MM.1S (cell line): ENCODE measurements at regions not wholly inside any gene's neighbourhood (a gene's known extent, or its start where the extent isn't known, plus 50 kb on each side); places are given as distances from the start of the nearest gene placed in this dataset.

Experiments
- DNase-seq: peaks from one replicate; pipeline ENCODE4 v3.0.0-alpha.2; 2015
- H2AFZ ChIP-seq: fragments of 300-600 bp; sonication (generic); 2 replicates; pipeline ENCODE4 v1.6.0; 2016; ENCODE audit warnings: antibody characterized with exemption, low read length
- H3F3A ChIP-seq: fragments of 300-600 bp; sonication (generic); 2 replicates; pipeline ENCODE4 v1.6.1; 2016; ENCODE audit warnings: mild to moderate bottlenecking, antibody characterized with exemption, low read length, moderate library complexity, mixed read lengths; ENCODE audit not compliant: insufficient read depth
- H3K27ac ChIP-seq: fragments of 300-600 bp; sonication (generic); 2 replicates; pipeline ENCODE4 v1.5.1; 2016; ENCODE audit warnings: mild to moderate bottlenecking, low read length
- H3K27me3 ChIP-seq: fragments of 300-600 bp; sonication (generic); replicated peaks from 2 replicates; pipeline ENCODE4 v1.6.0; 2016; ENCODE audit warnings: low read length; ENCODE audit not compliant: insufficient read depth
- H3K36me3 ChIP-seq: fragments of 300-600 bp; sonication (generic); replicated peaks from 2 replicates; pipeline ENCODE4 v1.6.1; 2016; ENCODE audit warnings: mild to moderate bottlenecking, low read length, mixed read lengths; ENCODE audit not compliant: insufficient read depth
- H3K4me1 ChIP-seq: fragments of 300-600 bp; sonication (generic); 2 replicates; pipeline ENCODE4 v1.6.1; 2016; ENCODE audit warnings: low read length, mixed read lengths
- H3K4me2 ChIP-seq: fragments of 300-600 bp; sonication (generic); 2 replicates; pipeline ENCODE4 v1.6.0; 2016; ENCODE audit warnings: low read depth, low read length
- H3K4me3 ChIP-seq: fragments of 300-600 bp; sonication (generic); 2 replicates; pipeline ENCODE4 v1.5.1; 2016; ENCODE audit warnings: low read length, mixed read lengths
- H3K79me2 ChIP-seq: fragments of 300-600 bp; sonication (generic); 2 replicates; pipeline ENCODE4 v1.6.1; 2016; ENCODE audit warnings: mixed run types, low read length, mixed read lengths
- H3K9ac ChIP-seq: fragments of 300-600 bp; sonication (generic); 2 replicates; pipeline ENCODE4 v1.6.1; 2016; ENCODE audit warnings: low read length, mixed read lengths
- H3K9me2 ChIP-seq: fragments of 300-600 bp; sonication (generic); replicated peaks from 2 replicates; pipeline ENCODE4 v1.6.1; 2016; ENCODE audit warnings: mild to moderate bottlenecking, low read length, mixed read lengths; ENCODE audit not compliant: insufficient read depth
- H3K9me3 ChIP-seq: fragments of 300-600 bp; sonication (generic); replicated peaks from 2 replicates; pipeline ENCODE4 v1.6.1; 2016; ENCODE audit warnings: mild to moderate bottlenecking, low read length, mixed read lengths; ENCODE audit not compliant: insufficient read depth
- H4K20me1 ChIP-seq: fragments of 300-600 bp; sonication (generic); 2 replicates; pipeline ENCODE4 v1.6.1; 2016; ENCODE audit warnings: mild to moderate bottlenecking, low read length, moderate library complexity, mixed read lengths; ENCODE audit not compliant: insufficient read depth
- EZH2 ChIP-seq: fragments of 300-600 bp; sonication (generic); optimal IDR thresholded peaks from 2 replicates; pipeline ENCODE3; 2017; ENCODE audit warnings: low read depth, mild to moderate bottlenecking, antibody characterized with exemption, low read length, mixed read lengths
- EZH2phosphoT487 ChIP-seq: fragments of 300-600 bp; sonication (generic); IDR thresholded peaks from 2 replicates; pipeline ENCODE4 v1.6.1; 2018; ENCODE audit warnings: antibody characterized with exemption, low read length
- TF ChIP-seq, protein P1 (sequence below): fragments of 300-600 bp; sonication (generic); IDR thresholded peaks from 2 replicates; pipeline ENCODE4 v1.5.1; 2016; ENCODE audit warnings: antibody characterized with exemption, low read length, mixed read lengths

DNA sequence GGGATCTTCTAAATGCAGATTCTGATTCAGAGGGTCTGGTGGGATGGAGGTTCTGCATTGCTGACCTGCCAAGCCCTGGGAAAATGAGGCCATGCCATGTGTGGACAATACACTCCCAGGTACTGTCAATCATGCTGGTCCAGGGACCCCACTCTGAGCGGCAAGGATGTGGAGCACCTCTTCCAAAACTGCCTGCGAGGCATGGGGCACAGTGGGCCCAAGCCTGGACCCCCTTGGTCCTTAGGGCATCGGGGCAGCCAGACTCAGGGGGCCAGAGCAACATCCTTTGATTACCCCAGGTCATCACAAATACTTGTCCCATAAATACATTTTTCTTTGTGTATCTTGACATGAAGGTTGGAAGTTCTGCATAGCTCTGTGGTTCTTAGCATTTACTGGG is 76.8 kb upstream of the NXT1 start:
- Histone ChIP-seq H3K27ac (no peak overlapping the region), H3K27me3 (no peaks in the 10 kb centered on the region), H3K9ac (no peak overlapping the region), H3K9me2 (no peaks in the 10 kb centered on the region), H4K20me1 (no peaks in the 10 kb centered on the region), H3K9me3 (no peaks in the 10 kb centered on the region), H3K4me3 (no peak overlapping the region), H2AFZ (no peak overlapping the region), H3K4me2 (no peak overlapping the region), H3K79me2 (no peaks in the 10 kb centered on the region), H3K4me1 (no peaks in the 10 kb centered on the region), H3K36me3 (no peaks in the 10 kb centered on the region), H3F3A (no peaks in the 10 kb centered on the region)
- TF ChIP-seq, protein P1, sequence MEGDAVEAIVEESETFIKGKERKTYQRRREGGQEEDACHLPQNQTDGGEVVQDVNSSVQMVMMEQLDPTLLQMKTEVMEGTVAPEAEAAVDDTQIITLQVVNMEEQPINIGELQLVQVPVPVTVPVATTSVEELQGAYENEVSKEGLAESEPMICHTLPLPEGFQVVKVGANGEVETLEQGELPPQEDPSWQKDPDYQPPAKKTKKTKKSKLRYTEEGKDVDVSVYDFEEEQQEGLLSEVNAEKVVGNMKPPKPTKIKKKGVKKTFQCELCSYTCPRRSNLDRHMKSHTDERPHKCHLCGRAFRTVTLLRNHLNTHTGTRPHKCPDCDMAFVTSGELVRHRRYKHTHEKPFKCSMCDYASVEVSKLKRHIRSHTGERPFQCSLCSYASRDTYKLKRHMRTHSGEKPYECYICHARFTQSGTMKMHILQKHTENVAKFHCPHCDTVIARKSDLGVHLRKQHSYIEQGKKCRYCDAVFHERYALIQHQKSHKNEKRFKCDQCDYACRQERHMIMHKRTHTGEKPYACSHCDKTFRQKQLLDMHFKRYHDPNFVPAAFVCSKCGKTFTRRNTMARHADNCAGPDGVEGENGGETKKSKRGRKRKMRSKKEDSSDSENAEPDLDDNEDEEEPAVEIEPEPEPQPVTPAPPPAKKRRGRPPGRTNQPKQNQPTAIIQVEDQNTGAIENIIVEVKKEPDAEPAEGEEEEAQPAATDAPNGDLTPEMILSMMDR = no peak
- TF ChIP-seq EZH2phosphoT487 (no peak), EZH2 (no peak)
- DNase-seq = no peak

DNA sequence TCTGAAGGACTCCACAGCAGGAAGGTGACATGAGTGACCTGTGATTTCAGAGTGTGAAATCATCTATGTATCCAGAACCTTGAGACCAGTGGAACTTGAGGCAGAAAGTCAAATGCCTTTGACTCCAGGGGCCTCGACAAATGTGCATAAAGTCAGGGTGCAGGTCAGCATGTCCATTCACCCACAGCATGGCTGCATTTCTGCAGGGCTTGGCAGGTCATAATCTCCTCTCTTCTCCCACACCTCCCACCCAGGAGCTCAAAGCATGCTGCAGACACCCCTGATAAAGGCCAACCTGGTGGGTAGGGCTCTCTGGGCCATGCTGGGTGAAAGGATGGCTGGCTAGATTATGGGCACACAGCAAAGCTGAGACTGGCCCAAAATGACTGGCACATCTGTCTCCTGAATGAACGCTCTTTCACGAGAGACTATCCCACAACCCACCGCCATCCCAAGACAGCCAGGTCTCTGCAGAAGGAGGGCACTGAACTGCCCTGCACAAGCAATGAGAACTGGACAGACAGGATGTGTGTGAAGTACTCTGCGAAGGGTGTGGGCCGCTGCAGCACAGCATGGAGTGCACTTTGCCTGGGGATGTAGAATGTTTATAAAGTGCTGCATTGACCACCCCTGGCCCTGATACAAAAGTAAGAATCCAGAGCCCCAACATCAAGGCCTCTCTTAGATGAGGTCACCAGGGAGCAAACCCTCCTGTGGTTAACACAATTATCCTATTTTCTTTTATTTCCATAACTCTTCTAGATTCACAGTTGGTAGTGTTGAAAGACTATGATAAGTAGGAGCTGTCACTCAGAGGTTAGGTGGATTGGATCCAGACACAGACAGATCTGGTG is 78.2 kb upstream of the NXT1 start:
- H3K27ac ChIP-seq = no peak overlapping the region
- H3K4me2 ChIP-seq = no peak overlapping the region
- H3K36me3 ChIP-seq = no peaks in the 10 kb centered on the region
- H2AFZ ChIP-seq = no peak overlapping the region
- H3K4me1 ChIP-seq = no peaks in the 10 kb centered on the region
- no peaks in the 10 kb centered on the region for H3K27me3 ChIP-seq
- no peaks in the 10 kb centered on the region for H3F3A ChIP-seq
- H4K20me1 ChIP-seq = no peaks in the 10 kb centered on the region
- H3K9me2 ChIP-seq = no peaks in the 10 kb centered on the region
- H3K9ac ChIP-seq = no peak overlapping the region
- no peaks in the 10 kb centered on the region for H3K9me3 ChIP-seq
- H3K79me2 ChIP-seq = no peaks in the 10 kb centered on the region
- DNase-seq = no peak
- H3K4me3 ChIP-seq = no peak overlapping the region
- TF ChIP-seq, protein P1 = no peak
- no peak for TF ChIP-seq EZH2
- TF ChIP-seq EZH2phosphoT487 = no peak

DNA sequence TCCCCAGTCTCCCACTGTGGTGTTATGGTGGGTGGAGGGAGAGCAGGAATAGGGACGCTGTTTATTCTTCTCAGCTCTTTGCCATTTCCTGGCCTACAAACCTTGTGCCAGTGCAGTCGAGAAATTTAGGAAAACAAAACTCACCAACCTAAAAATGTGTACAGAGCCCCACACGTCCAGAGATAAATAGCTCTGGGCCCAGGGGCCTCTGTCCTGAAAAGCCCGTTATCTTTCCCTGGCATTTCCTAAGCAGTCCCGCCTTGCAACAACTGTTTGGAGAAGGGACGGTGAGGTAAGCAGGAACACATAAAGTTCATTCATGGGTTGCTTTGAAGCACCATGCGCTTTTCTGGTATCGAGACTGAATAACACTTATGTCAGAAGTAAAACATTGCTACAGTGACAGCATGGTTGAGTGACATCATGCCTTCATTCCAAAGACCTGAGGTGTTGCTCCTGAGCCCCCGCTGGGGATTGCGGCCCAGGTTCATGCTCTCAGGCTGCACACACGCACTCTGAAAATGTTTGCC is 80.1 kb upstream of the NXT1 start:
- H3K9ac ChIP-seq = no peak overlapping the region
- no peaks in the 10 kb centered on the region for H3K36me3 ChIP-seq
- no peak overlapping the region for H3K27ac ChIP-seq
- H3K9me2 ChIP-seq = no peaks in the 10 kb centered on the region
- no peaks in the 10 kb centered on the region for H3F3A ChIP-seq
- TF ChIP-seq EZH2phosphoT487 = no peak
- TF ChIP-seq, protein P1 = no peak
- TF ChIP-seq EZH2 = no peak
- H3K9me3 ChIP-seq = no peaks in the 10 kb centered on the region
- no peak for DNase-seq
- H3K4me1 ChIP-seq = no peaks in the 10 kb centered on the region
- no peak overlapping the region for H3K4me3 ChIP-seq
- H3K79me2 ChIP-seq = no peaks in the 10 kb centered on the region
- H3K27me3 ChIP-seq = no peaks in the 10 kb centered on the region
- H3K4me2 ChIP-seq = no peak overlapping the region
- H2AFZ ChIP-seq = no peak overlapping the region
- H4K20me1 ChIP-seq = no peaks in the 10 kb centered on the region
